Activated CD4-positive, alpha-beta T cell treated with anti-CD3 and anti-CD28 coated beads for 4 hours (primary cell): ENCODE measurements at regions not wholly inside any gene's neighbourhood (a gene's known extent, or its start where the extent isn't known, plus 50 kb on each side); places are given as distances from the start of the nearest gene placed in this dataset.

Experiments
- DNase-seq, 2 donors: peaks; one replicate each; pipeline ENCODE4 v3.0.0-alpha.2; 2020

DNA sequence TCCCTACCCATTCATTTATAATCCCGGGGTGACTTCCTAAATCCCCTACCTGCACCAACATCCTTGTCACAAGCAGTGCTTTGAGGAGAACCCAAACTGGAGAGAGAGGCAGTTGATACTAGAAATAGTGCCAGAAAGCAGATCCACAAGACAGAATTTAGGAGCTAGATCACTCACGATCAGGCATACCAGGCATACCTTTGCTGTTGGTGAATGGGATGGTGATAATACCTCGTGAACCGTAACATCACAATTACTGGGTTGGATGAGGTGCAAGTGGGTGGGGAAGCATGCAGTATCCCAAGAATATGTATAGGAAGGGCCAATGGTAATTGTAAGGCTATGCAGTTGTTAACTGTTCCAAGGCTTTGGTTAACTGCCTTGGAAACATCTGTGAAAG lies 129.3 kb downstream of the TMA16 start:
- no peak for DNase-seq

DNA sequence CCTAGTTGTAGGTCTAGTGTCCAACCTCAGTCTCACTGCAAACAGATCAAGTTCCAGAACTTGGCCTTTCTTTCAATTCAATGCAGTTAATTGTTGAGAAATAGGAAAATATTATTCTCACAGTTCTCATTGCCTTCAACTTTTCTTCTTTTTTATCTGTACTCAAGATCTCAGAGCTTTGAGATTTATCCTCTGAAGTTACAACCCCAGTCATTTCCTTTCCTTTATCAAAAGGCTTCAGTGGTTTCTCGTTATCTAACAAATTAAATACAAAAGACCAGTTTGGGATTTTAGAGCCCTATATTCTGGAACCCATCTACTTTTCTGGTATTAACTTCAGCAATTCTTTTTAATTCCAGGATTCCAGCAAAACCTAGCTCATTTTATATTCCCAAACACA lies 130.2 kb downstream of the TMA16 start:
- DNase-seq = no peak

DNA sequence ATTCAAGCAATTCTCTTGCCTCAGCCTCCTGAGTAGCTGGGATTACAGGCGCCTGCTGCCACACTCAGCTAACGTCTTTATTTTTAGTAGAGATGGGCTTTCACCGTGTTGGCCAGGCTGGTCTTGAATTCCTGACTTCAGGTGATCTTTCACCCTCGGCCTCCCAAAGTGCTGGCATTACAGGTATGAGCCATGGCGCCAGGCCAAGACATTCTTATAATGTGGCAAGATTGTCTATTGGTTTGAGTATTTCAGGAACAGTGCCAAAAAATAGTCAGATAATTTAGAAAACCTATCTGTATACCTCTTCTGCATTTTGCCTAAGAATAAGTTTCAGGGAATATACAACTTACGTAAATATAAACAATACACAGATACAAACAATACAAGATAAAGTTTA lies 136.8 kb downstream of the TMA16 start:
- DNase-seq = no peak

DNA sequence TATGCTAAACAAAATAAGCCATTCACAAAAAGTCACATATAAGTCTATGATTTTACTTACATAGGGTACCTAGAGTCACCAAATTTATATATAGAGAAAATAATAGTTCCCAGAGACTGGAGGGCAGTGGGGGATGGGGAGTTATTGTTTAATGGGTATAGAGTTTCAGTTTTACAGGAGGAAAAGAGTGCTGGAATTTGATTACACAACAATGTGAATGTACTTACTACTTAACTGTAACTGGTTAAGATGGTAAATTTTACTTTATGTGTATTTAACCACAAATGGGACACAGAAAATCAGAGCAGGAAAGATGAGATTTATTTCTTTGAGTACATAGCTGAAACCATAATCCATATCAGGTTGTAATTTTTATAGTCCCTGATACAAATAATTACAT lies 144.4 kb downstream of the TMA16 start:
- DNase-seq = no peak

DNA sequence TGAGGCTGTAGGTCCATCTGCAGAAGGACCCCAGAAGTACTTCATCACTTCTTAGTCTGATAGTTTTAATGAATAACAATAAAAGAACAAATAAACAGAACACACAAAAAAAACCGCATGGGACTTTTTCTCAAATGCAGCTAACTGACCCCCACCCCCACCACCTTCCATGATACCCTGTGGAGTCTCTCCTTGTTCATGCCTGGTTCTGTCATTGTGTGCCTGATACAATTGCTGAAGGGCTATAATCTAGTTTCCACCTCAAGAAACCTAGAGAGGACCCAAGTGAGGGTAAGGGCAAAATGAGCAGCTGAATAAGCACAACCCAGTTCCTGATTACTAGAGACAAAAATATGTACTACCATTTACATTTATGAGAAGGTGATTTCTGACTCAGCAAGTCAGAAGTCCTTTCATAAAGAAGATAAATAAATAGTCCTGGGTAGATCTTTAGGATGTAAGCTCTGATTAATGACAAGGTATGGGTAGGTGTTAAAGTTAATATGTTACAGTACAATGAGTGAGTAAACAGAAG lies 155.1 kb downstream of the TMA16 start:
- no peak for DNase-seq

DNA sequence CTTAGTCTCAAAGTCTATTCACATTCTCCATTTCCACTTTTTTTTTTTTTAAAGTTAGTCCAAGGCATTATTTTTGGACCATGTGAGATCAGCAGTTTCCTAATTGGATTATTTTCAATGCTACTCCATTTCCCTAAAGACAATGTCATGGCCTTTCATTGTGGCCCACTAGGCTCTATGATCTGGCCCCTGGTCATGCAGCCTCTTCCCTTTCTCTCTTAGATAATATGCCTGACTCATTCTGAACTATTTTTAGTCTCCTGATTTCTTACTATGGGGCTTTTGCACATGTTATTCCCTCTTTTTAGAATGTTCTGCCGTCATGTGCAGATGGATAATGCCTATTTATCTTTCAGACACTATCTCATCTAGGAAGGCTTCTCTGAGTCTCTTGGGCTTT lies 157.3 kb downstream of the TMA16 start:
- DNase-seq = no peak

DNA sequence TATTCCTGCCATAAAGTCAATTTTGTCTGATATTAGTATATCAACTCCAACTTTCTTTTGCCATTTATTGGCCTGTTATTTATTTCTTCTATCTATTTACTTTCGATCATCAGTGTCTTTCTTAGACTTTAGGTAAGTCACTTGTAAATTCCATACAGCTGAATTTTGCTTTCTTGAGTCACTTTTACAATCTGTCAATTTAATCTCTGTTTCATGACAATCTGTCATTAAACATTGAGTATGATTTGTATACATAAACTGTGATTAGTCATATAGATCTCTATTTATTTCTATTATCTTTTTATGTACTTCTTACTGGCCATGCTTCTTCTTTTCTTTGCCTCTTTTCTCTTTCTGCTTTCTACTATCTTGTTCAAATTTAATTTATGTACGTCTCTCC lies 160.1 kb downstream of the TMA16 start:
- DNase-seq = no peak

DNA sequence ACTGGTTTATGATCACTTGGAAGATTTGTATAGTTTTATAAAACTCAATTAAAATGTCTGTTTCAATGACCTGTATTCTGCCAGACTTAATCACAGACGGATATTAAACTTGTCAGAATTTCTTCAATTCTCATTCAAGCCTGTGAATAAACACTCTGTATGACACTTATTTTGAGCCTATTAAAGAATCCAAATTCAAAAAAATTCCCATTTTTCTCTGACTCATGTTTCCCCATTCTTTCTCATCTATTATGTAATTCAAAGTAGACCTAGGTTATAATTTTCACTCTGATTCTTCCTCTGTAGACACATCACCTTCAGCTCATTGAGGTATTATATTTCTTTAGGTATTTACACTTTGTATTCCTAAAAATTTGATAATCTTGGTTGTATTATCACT lies 166.1 kb downstream of the TMA16 start:
- no peak for DNase-seq

DNA sequence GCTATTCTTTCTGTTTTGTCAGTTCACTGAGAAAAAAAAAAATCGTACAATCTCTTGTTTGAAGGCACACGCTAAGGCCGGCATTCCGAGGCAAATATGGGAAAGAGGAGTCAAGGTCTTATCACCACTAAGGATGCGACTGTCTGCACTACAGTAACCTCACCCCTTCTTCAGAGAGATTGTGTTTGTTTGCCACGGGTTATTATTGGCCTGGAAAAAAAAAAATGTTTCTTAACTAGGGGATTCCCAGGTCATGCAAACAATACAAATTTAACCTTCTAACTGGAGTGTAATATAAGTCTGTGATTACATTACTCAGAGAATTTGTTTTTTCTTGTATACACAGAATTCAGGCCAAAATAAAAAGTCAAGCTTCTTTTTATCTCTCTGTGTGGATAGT lies 168.3 kb downstream of the TMA16 start:
- DNase-seq = no peak

DNA sequence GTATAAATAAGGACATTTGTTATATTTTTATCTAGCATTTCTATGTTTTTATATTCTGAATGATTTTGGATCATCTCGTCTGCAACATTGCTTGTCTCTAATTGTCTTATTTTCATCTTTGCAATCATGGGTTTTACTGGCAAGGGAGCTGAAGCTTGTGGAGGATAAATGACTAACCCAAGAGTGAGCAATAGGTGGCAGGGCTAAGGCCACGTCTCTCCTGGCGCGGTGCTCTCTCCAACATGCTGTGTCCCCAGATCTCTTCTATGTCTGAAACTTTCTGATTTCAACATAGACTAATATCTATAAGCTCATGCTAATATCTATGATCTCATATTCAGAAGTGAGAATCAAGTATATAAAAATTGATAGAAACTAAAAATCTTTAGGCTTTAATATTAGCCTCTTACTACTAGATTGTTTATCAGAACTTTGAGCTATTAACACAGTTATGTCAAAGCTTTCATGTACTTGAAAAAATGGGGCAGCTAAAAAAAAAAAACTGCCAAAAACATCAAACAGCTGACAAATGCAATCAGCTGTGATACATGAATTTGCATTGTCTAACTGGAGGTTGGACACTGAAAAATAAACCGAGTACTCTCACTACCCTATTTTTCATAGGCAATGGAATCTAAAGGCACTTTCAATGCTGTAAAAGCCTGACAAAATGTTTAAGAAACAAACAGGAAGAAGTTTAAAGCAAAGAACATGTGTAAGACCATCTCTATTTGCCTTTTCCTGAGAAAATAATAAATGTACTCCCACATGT lies 169.2 kb downstream of the TMA16 start:
- no peak for DNase-seq

DNA sequence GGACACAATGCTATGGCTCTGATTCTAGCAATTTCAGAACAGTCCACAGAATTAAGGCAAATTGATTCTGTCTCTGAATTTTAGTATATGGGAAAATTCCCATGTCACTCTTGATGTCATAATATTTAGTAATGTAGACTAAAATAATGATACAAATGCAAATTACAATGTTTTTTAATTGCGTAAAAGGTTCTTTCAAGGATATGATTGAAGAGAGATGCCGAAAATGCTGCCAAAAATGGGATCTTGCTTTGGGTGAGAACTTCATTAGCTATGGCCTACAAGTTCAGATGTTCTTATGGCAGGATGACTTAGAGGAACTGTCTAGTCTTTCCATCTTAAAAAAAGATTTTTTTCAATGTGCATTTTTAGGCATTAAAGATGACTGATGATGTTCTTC lies 170.6 kb downstream of the TMA16 start:
- DNase-seq = no peak

DNA sequence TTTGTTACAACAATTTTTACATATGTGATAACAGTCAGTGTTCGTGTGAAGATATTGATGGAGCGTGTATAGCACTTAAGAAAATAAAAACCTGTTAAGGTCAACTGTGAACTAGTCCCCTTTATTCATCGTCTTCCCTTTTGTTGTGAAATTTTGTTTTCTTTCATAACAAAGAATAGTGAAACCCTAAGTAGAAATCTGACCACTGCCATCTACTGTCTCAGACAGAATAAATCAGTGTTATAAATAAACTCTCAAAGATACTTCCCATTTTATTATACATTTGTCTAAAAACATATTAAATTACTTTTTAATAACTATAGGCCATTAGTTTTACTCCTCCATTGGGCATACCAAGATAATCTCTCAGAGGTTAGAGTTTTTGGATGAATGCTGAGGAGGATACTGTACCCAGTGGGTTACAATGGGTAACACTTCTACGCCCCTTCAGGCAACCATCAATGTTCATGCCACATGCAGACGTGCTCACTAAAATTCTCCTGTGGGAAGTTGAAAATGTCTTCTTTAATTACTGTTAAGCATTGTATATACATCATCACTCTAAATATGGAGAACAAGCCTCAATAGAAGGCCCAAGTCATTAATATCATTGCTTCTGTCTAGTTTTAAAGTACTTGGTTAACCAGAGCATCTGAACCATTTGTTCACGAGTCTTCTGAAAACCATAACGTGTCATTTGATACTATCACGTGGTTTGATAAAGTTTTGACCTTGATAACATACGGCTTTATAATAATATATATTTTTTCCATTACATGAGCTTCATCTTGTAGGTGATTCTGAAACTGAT lies 171.2 kb downstream of the TMA16 start:
- DNase-seq = no peak

DNA sequence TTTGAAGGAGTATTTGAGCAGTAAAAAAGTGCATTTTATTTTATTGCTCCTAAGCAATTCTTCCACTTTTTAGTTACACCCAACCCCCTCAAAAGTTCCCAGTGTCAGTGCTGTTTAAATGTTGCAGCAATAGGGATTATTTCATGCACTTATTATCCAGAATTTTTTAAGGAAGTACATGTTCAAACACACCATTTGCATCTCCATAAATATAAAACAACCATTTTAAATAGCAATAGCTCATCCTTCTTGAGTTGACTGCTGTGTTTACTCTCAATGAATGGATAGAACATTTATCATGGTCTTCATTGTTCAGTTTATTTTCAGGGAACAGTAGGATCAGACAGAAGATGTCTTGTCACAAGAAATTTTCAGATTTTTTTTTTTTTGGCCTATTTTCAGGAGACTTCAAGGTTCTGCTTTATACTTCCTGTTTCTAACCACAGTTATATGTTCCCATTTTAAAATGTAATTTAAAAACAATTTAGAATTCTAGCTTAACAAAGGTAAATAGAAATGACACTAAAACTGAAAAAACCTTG lies 171.9 kb downstream of the TMA16 start:
- no peak for DNase-seq

DNA sequence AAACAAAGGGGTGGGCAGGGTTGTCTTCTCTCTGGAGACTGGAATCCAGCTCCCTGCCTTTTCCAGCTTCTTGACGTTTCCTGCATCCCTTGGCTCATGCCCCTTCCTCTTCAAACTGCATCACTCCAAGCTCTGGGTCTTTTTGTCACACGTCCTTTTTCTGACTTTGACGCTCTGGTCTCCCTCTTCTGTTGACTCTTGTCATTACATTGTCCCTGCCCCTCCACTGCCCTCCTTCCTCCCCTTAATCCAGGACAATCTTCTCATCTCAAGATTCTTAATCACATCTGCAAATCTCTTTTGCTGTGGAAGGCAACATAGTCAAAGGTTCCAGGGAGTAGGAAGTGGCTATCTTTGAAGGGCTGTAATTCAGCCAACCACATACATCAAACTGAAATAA lies 178.3 kb downstream of the TMA16 start:
- DNase-seq = no peak

DNA sequence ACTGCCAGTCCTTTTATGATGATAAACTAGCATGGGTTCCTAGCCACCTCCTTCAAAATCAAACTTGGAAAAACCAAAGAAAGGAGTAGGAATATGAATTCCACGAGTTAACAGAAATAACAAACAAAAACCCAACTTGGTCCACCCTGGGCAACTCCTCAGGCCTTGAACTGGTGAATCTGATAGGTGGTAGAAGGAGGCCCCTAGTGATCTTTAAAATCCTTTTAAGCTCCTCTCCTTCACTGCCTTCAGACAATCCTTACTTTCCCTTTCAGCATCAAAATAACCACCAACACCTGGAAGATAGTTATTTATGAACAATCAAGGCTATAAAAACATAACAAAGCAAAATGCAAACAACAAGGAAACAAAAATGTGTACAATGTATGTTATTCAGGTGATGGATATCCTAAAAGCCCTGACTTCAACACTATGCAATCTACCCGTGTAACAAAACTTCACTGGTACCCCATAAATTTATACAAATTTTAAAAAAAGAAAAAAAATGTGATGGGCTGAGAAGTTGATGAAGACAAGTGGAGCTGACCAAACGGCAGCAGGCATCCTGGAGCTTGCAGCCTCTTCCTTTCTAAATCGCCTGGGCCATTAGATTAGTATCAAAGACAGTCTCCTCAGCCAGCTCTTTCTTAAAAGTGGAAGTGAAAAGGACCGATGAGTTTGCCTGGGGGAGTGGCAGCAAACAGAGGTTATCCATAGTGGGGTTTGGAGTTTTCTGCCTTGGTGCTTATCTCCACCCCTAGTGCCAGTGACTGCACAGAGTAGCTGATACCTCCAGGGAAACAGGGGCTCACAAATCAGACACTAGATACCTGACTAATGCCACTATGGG lies 179.6 kb downstream of the TMA16 start:
- DNase-seq = no peak

DNA sequence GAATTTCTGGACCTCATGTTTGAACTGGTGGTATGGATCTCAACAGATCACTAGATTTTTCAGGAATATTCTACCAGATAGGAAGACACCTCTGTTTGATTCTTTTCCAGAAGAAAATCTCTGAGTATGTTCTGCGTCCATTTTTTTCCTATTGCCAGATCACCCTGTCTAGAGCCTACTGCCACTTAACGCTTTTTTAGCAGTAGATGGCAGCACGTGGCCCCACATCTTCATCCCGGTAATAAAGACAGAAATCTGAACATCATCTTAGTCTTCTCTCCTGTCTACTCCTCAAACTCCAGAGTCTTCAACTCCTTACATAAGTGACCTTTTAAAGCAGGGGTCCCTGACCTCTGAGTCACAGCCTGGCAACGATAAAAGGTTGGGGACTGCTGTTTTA lies 184.7 kb downstream of the TMA16 start:
- DNase-seq = no peak

DNA sequence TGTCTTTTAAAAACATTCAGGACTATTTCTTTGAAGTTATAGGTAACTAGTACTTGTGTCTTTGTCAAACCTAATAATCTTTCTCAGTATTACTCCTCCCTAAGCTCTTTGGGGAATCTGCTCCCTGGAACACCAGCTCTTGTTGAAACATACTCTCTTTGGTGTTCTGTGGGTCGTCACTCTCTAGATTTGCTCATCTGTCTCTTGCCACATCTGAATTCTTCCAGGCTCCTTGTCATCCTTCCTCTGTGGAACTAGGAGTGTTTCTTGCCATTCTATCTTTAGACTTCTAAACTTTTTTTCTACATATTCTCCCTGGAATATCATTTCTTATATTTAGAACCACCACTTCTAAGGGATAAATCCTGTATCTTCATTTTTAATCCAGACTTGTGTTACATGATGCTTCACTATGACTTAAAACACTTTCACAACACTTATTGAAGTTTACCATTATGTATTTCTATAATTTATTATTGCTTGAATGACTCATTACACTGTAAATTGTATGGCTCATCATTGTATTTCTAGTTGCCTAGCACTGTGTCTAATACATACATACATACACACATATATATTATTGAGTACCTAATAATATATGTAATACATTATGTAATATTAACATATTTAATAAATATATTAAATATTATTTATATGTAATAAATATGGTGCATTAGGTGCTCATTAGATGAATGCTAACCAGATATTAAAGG lies 186.1 kb downstream of the TMA16 start:
- DNase-seq = no peak

DNA sequence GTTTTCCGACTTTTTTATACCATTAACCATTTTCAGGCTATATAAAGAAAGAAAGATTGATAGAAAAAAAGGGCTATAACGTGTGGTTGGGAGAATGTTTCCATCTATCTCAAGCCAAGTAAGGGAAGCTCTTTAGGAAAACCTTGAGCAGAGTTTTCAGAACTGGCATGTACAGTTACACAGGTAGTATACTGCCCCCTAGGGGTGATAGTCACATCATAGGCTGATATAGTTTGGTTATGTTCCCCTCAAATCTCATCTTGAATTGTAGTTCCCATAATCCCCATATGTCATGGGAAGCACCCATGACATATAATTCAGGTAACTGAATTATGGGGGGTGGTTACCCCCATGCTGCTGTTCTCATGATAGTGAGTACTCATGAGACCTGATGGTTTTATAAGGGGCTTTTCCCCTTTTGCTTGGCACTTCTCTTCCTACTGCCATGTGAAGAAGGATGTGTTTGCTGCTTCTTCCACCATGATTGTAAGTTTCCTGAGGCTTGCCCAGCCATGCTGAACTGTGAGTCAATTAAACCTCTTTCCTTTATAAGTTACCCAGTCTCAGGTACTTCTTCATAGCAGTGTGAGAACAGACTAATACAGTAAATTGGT lies 186.8 kb downstream of the TMA16 start:
- peak; percentile 19 to 47 for DNase-seq

DNA sequence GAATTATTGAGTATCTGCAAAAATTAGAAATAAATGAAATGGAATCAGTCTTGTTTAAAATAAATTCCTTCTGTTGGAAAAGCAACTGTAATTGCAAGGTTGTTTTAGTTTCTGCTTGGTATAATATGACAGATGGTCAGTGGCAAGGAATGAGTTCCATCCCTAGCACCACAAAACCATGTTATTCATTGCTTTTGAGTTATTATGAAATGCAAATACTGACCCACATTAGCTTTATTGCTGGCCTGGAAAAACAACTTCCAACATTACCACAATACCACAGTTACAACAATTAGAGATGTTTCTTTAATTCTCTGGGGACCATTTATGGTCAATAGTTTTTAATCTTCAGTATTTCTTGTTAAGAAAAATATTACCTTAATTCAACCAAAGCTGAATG lies 194.4 kb downstream of the TMA16 start:
- DNase-seq = no peak

DNA sequence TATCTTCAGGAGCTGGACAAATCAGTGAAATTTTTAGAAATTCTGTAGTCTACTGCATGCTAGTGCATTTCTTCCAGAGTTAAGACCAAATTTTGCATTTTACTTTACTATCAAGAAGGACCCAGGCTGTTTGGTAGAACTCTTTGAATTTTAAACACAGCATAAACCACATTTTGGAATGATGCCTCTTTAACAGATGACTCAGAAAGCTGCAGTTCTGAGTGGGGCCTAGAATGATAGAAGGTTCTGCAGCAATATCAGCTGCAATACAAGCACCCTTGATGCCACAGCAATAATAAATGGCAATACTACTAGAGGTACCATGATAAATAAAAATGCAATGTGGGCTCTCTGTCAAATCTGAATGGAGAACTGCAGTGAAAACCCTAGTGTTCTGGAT lies 198.7 kb downstream of the TMA16 start:
- DNase-seq = no peak

DNA sequence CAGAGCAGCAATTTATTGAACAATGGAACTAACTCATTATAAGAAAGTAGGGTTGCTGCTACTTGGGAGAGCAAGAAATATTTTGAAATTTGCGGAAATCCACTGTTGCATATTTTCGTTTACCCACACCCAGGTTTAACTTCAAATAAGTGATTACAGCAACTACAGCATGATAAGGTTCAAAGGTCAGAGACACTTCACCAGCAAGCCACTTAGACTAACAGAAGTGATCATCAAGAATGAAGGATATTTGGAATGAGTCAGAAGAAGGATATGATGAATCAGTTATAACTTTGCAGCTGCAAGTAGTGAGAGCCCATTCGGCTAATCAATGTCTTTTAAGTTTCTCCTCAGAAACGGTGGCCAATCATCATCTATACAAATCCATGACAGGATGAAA lies 199.3 kb downstream of the TMA16 start:
- no peak for DNase-seq

DNA sequence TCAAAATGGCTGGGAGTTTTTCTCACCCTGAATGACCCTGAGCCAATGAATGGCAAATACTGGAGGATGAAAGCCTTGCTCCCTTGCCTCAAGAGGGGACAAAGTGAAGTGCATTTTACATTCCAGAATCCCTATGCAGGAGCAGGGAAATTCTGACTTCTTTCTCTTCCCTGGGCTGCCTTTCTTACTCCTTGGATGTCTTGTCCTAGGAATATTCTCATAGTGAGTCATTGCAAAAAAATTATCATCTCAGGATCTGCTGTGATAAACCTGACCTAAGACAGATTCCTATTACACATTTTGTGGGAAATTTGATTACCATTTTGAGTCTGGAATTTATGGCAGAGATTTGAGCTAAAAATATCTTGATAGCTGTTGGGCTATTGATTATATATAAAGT lies 199.9 kb downstream of the TMA16 start:
- DNase-seq = no peak
